Thyroid gland (tissue), 4 donors: ENCODE measurements at regions not wholly inside any gene's neighbourhood (a gene's known extent, or its start where the extent isn't known, plus 50 kb on each side); places are given as distances from the start of the nearest gene placed in this dataset.

Experiments used
- DNase-seq, 2 donors: peaks; one replicate each; pipeline ENCODE4 v3.0.0-alpha.2; 2019
- H3K27ac ChIP-seq, 3 donors: fragments of 200-600 bp; sonication (generic); 1 replicate in 2 of 3; 2 replicates in 1 of 3; pipeline ENCODE4 v1.5.1; 2016 to 2019; ENCODE audit warnings: mild to moderate bottlenecking in 1 of 3, moderate library complexity in 1 of 3
- H3K27me3 ChIP-seq: fragments of 200-600 bp; sonication (generic); one replicate; pipeline ENCODE4 v1.5.1; 2019
- H3K36me3 ChIP-seq, 2 donors: fragments of 200-600 bp; sonication (generic); one replicate each; pipeline ENCODE4 v1.5.1; 2016 to 2019
- H3K4me1 ChIP-seq, 2 donors: fragments of 200-600 bp; sonication (generic); one replicate each; pipeline ENCODE4 v1.5.1; 2017 to 2019
- H3K4me3 ChIP-seq, 3 donors: fragments of 200-600 bp; sonication (generic); replicated peaks in 1 of 3; 1 replicate in 2 of 3; 2 replicates in 1 of 3; pipeline ENCODE4 v1.5.1; 2016; ENCODE audit warnings: mild to moderate bottlenecking in 1 of 3
- H3K9me3 ChIP-seq: fragments of 200-600 bp; sonication (generic); one replicate; pipeline ENCODE4 v1.5.1; 2017
- CTCF ChIP-seq, 6 experiments: fragments of 200-600 bp in 3 of 6; fragments of 450-650 bp in 3 of 6; sonication (generic) in 3 of 6; IDR thresholded peaks; one replicate each; pipeline ENCODE4 v1.5.1; 2016 to 2019; ENCODE audit warnings: antibody characterized with exemption in 6 of 6, mild to moderate bottlenecking in 2 of 6, inconsistent platforms in 1 of 6, moderate library complexity in 1 of 6
- POLR2A ChIP-seq, 2 donors: fragments of 450-650 bp; IDR thresholded peaks; one replicate each; pipeline ENCODE4 v1.6.1; 2017; ENCODE audit warnings: antibody characterized with exemption in 2 of 2, mild to moderate bottlenecking in 2 of 2, moderate library complexity in 1 of 2
- whole genome bisulfite sequencing, 2 donors: methylation state at CpG; one replicate each; pipeline ENCODE4 v1.1.5; 2017; 5-methylcytosine and 5-hydroxymethylcytosine counted together
- intact Hi-C: fragments of 100-400 bp; cut with DNase I; formaldehyde crosslinking; loops from one replicate; pipeline ENCODE4 v1.15.1; 2023

- Histone ChIP-seq H3K36me3 (no peaks in the 10 kb centered on the region), H3K27ac (peak overlapping the region in 2 of 3 donors; percentile 15 to 19), H3K4me3 (no peak overlapping the region), H3K4me1 (peaks cover 13 to 27% of the 10 kb centered on the region in 2 donors), H3K9me3 (no peaks in the 10 kb centered on the region), H3K27me3 (no peaks in the 10 kb centered on the region)
- TF ChIP-seq POLR2A (IDR thresholded peaks at IDR 0.05) (no peak), CTCF (IDR thresholded peaks at IDR 0.05) (no peak)
- intact Hi-C loops = no loop called here
- peak; percentile 7 to 20 for DNase-seq
- WGBS, 2 donors = 33 to 57% methylated on average over 1 of the region's 1 CpG
Measured at GRCh38 chr2:62568074-62568473, 62.1 kb upstream of the TMEM17 start.

GRCh38 chr2:62567669-62568068 lies 61.7 kb upstream of the TMEM17 start:
- H3K9me3 ChIP-seq = no peaks in the 10 kb centered on the region
- DNase-seq = no peak
- no peak for TF ChIP-seq POLR2A (IDR thresholded peaks at IDR 0.05)
- TF ChIP-seq CTCF (IDR thresholded peaks at IDR 0.05) = no peak
- intact Hi-C loops = no loop called here
- no peaks in the 10 kb centered on the region for H3K36me3 ChIP-seq
- no peak overlapping the region for H3K4me3 ChIP-seq
- peaks cover 13 to 27% of the 10 kb centered on the region in 2 donors for H3K4me1 ChIP-seq
- H3K27ac ChIP-seq = peak overlapping the region in 2 of 3 donors; percentile 15 to 19
- no peaks in the 10 kb centered on the region for H3K27me3 ChIP-seq
- WGBS, 2 donors = 84 to 89% methylated on average over 2 of the region's 2 CpGs

- H3K27ac ChIP-seq = no peak overlapping the region
- WGBS, 2 donors = 75 to 80% methylated on average over 1 of the region's 1 CpG
- TF ChIP-seq POLR2A (IDR thresholded peaks at IDR 0.05) = no peak
- no peak for TF ChIP-seq CTCF (IDR thresholded peaks at IDR 0.05)
Measured at GRCh38 chr2:62566847-62567246, 60.9 kb upstream of the TMEM17 start.

GRCh38 chr2:62565309-62565908 lies 59.4 kb upstream of the TMEM17 start:
- 87 to 90% methylated on average over 3 of the region's 3 CpGs for WGBS, 2 donors
- Histone ChIP-seq H3K27ac (no peak overlapping the region), H3K4me3 (no peak overlapping the region)

More at GRCh38 chr2:62566847-62567246, 60.9 kb upstream of the TMEM17 start:
- no peak overlapping the region for H3K4me3 ChIP-seq
- H3K4me1 ChIP-seq = peaks cover 13 to 27% of the 10 kb centered on the region in 2 donors
- no peak for DNase-seq
- no peaks in the 10 kb centered on the region for H3K36me3 ChIP-seq
- intact Hi-C loops = no loop called here
- H3K27me3 ChIP-seq = no peaks in the 10 kb centered on the region
- H3K9me3 ChIP-seq = no peaks in the 10 kb centered on the region

More at GRCh38 chr2:62565309-62565908, 59.4 kb upstream of the TMEM17 start:
- H3K4me1 ChIP-seq = peaks cover 8 to 21% of the 10 kb centered on the region in 2 donors
- DNase-seq = no peak
- TF ChIP-seq POLR2A (IDR thresholded peaks at IDR 0.05) (no peak), CTCF (IDR thresholded peaks at IDR 0.05) (no peak)
- H3K27me3 ChIP-seq = no peaks in the 10 kb centered on the region
- no peaks in the 10 kb centered on the region for H3K36me3 ChIP-seq
- no peaks in the 10 kb centered on the region for H3K9me3 ChIP-seq
- intact Hi-C loops = no loop called here
